Left ventricle myocardium inferior (tissue), 1 donor: ENCODE measurements at regions not wholly inside any gene's neighbourhood (a gene's known extent, or its start where the extent isn't known, plus 50 kb on each side); places are given as distances from the start of the nearest gene placed in this dataset.

ENCODE experiments used
- DNase-seq: peaks from one replicate; pipeline ENCODE4 v3.0.0-alpha.2; 2020
- H3K27ac ChIP-seq: fragments of 200-600 bp; replicated peaks from 2 replicates; pipeline ENCODE4 v1.8.0; 2021
- H3K27me3 ChIP-seq: fragments of 200-600 bp; 2 replicates; pipeline ENCODE4 v1.8.0; 2021; ENCODE audit warnings: low read depth
- H3K36me3 ChIP-seq: fragments of 200-600 bp; 2 replicates; pipeline ENCODE4 v1.8.0; 2021
- H3K4me1 ChIP-seq: fragments of 200-600 bp; 2 replicates; pipeline ENCODE4 v1.8.0; 2021
- H3K4me3 ChIP-seq: fragments of 200-600 bp; 2 replicates; pipeline ENCODE4 v1.8.0; 2021; ENCODE audit warnings: mild to moderate bottlenecking, moderate library complexity
- H3K9me3 ChIP-seq: fragments of 200-600 bp; replicated peaks from 2 replicates; pipeline ENCODE4 v1.8.0; 2021
- intact Hi-C: fragments of 100-400 bp; cut with micrococcal nuclease; formaldehyde crosslinking; loops from one replicate; pipeline ENCODE4 v1.11.0; 2022
- TF ChIP-seq, protein P1 (sequence below): fragments of 200-600 bp; IDR thresholded peaks from 2 replicates; pipeline ENCODE4 v1.8.0; 2021; ENCODE audit warnings: antibody characterized with exemption, mild to moderate bottlenecking, borderline replicate concordance
- donor health status: DM: no; HTN: yes; CAD: no; lungs with severe emphysema.

DNA sequence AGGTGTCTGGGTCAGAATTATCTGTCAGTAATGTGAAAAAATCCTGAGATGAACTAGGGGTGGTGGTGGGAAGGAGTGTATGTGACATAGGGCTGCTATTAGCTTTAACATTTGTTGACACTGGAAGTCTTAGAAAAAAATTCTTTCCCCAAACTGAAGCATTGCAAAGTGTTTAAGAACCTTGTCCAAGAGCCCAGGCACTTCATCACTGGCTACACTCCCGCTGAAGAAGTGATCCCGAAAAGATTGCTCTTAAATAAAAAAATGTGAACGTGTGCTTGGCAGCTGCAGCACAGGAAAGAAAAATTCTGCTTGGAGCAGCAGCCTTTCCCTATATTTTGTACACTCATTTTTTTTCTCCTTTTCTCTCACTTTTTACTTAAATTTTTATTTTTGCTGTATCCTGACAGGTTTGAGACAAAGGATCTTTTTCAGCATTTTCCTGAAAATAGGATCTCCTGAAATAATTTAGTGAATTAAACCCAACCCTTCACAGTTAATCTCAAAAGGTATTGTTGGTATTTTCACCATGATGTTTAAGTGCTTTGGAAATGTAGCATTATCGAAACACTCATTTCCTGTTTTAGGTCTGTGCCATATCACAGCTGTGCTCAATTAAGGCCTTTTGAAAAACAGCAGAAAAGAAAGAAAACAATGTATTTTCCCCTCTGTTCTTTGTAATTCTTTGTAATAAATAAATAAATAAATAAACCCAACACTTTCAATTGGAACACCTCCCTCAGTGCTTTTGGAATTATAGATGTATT, 477.6 kb downstream of the ZNF385D start:
- Histone ChIP-seq H3K27me3 (no peaks in the 10 kb centered on the region), H3K4me3 (no peak overlapping the region), H3K27ac (no peak overlapping the region), H3K36me3 (no peaks in the 10 kb centered on the region), H3K4me1 (no peaks in the 10 kb centered on the region), H3K9me3 (peaks cover 12% of the 10 kb centered on the region)
- intact Hi-C loops = no loop called here
- no peak for DNase-seq
- TF ChIP-seq, protein P1, sequence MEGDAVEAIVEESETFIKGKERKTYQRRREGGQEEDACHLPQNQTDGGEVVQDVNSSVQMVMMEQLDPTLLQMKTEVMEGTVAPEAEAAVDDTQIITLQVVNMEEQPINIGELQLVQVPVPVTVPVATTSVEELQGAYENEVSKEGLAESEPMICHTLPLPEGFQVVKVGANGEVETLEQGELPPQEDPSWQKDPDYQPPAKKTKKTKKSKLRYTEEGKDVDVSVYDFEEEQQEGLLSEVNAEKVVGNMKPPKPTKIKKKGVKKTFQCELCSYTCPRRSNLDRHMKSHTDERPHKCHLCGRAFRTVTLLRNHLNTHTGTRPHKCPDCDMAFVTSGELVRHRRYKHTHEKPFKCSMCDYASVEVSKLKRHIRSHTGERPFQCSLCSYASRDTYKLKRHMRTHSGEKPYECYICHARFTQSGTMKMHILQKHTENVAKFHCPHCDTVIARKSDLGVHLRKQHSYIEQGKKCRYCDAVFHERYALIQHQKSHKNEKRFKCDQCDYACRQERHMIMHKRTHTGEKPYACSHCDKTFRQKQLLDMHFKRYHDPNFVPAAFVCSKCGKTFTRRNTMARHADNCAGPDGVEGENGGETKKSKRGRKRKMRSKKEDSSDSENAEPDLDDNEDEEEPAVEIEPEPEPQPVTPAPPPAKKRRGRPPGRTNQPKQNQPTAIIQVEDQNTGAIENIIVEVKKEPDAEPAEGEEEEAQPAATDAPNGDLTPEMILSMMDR = no peak

DNA sequence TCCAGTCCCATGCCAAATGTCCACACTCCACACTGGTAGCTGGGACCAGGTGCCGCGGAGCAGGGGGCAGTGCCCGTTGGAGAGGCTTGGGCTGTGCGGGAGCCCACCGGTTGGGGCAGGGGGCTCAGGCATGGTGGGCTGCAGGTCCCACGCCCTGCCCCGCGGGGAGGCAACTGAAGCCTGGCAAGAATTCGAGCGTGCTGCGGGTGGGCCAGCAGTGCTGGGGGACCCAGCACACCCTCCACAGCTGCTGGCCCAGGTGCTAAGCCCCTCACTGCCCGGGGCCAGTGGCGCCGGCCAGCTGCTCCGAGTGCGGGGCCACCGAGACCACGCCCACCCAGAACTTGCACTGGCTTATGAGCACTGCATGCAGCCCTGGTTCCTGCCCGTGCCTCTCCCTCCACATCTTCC, 479.4 kb downstream of the ZNF385D start:
- TF ChIP-seq, protein P1 = no peak
- intact Hi-C loops = no loop called here
- H3K36me3 ChIP-seq = no peaks in the 10 kb centered on the region
- DNase-seq = no peak
- H3K27me3 ChIP-seq = no peaks in the 10 kb centered on the region
- H3K27ac ChIP-seq = no peak overlapping the region
- no peaks in the 10 kb centered on the region for H3K4me1 ChIP-seq
- H3K4me3 ChIP-seq = no peak overlapping the region
- peaks cover 12% of the 10 kb centered on the region for H3K9me3 ChIP-seq

DNA sequence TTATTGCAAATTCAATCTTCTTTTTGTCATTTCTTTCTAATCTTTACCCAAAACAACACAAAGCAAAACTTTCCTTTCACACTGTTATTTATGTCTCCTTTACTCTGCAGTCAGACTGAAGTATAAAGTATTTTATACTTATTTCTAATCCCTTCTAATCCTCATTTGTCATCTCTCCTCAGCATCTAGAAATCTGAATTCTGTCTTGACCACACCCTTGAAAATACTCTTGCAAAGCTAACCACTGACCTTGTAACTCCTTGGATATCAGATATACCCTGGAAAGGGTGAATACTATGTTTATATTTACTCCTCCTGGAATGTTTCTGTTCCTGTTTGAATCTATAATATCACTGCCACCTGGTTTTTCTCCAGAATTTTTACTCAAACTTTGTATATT, 481.1 kb downstream of the ZNF385D start:
- Histone ChIP-seq H3K27ac (no peak overlapping the region), H3K9me3 (peaks cover 12% of the 10 kb centered on the region), H3K4me3 (no peak overlapping the region), H3K27me3 (no peaks in the 10 kb centered on the region), H3K4me1 (no peaks in the 10 kb centered on the region), H3K36me3 (no peaks in the 10 kb centered on the region)
- no peak for DNase-seq
- intact Hi-C loops = no loop called here
- TF ChIP-seq, protein P1 = no peak

DNA sequence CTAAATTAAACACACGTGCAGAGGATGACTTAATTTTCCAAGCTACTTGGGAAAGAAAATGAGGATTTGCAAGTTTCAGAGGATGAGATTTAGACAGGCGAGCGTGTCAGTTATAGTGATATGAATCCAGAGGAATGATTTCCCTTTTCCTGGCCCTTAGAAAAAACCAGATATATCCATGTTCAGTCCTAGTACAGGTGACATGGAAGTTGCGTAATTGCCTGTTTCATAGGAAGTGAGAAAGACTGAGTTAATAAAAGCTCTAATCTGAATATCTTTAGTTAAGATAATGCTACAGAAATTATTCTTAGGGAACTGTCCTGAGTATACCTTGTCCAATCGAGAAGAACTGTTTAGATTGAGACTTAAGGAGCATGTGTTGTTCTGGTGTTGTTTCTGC, 490.5 kb downstream of the ZNF385D start:
- intact Hi-C loops = no loop called here
- H3K27ac ChIP-seq = no peak overlapping the region
- H3K4me3 ChIP-seq = no peak overlapping the region
- peaks cover 3% of the 10 kb centered on the region for H3K9me3 ChIP-seq
- DNase-seq = no peak
- no peaks in the 10 kb centered on the region for H3K36me3 ChIP-seq
- TF ChIP-seq, protein P1 = no peak
- no peaks in the 10 kb centered on the region for H3K27me3 ChIP-seq
- peaks cover 8% of the 10 kb centered on the region for H3K4me1 ChIP-seq

DNA sequence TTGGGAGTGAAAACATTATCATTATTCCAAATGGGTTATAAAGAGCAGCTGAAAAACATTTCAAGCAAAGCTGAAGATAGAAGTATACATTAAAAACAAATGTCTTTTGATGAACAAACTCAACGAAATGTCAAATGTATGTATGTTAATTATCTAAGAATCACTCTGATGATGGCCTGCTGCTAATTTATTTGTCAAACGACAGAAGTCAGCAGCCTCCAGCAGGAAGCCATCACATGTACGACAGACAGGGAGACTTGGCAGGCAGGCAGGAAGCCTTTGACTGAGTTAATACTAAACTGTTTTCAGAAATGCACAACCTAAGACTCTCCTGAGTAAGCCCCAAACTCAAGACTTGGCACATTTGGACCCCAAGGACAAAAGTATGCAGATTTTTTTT, 491.1 kb downstream of the ZNF385D start:
- intact Hi-C loops = no loop called here
- DNase-seq = no peak
- H3K4me1 ChIP-seq = peaks cover 8% of the 10 kb centered on the region

More for the DNA sequence above, 491.1 kb downstream of the ZNF385D start:
- Histone ChIP-seq H3K36me3 (no peaks in the 10 kb centered on the region), H3K27ac (no peak overlapping the region), H3K4me3 (no peak overlapping the region), H3K27me3 (no peaks in the 10 kb centered on the region), H3K9me3 (peaks cover 7% of the 10 kb centered on the region)
- TF ChIP-seq, protein P1 = no peak
